ENCODE measurements at regions not wholly inside any gene's neighbourhood (a gene's known extent, or its start where the extent isn't known, plus 50 kb on each side); places are given as distances from the start of the nearest gene placed in this dataset.

DNA sequence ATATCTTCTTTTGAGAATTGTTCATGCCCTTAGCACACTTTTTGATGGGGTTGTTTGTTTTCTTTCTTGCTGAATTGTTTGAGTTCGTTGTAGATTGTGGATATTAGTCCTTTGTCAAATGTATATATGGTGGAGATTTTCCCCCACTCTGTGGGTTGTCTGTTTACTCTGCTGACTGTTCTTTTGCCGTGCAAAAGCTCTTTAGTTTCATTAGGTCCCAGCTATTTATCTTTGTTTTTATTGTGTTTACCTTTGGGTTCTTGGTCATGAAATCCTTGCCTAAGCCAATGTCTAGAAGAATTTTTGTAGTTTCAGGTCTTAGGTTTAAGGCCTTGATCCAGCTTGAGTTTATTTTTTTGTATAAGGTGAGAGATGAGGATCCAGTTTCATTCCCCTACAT is 1372.6 kb upstream of the TENM3 start:
- no peak overlapping the region for H3K56ac ChIP-seq (ENCODE audit: extremely low read depth, insufficient read depth, low read length)
- no peak overlapping the region for H2AFZ ChIP-seq (replicated peaks; ENCODE audit: low read length, poor library complexity)
- POLR2A ChIA-PET (ENCODE audit: unreplicated experiment): no interaction called here
- H3K27ac ChIP-seq (ENCODE audit: insufficient read depth, low read length): no peak overlapping the region
- no peak overlapping the region for H3K18ac ChIP-seq (ENCODE audit: low read depth, low read length)
- no peak overlapping the region for H4K5ac ChIP-seq (ENCODE audit: low read depth, low read length)
- H3K79me1 ChIP-seq (ENCODE audit: low read depth in 1 of 2, low read length in 2 of 2): no peaks in the 10 kb centered on the region
- H3K4me1 ChIP-seq (ENCODE audit: control insufficient read depth, insufficient read depth, low read length): no peaks in the 10 kb centered on the region
- TF ChIP-seq BHLHE40 (IDR thresholded peaks at IDR 0.05; ENCODE audit: low read depth, low read length): no peak
- TF ChIP-seq FOS (IDR thresholded peaks at IDR 0.05; ENCODE audit: low read depth, low read length): no peak
- TF ChIP-seq SMC3 (IDR thresholded peaks at IDR 0.05; ENCODE audit: low read depth, low read length): no peak
- no peak overlapping the region for H2BK20ac ChIP-seq (ENCODE audit: low read depth, low read length)
- dilution Hi-C loops (cut with HindIII; ENCODE audit: low sequenced_read_pairs, unreplicated experiment) (no loop called here), in situ Hi-C loops (cut with MboI; ENCODE audit: low sequenced_read_pairs) (no loop called here), intact Hi-C loops (cut with micrococcal nuclease) (no loop called here)
- H2AK9ac ChIP-seq (replicated peaks; ENCODE audit: low read depth, low read length, poor library complexity): no peak overlapping the region
- CTCF ChIA-PET: no interaction called here
- H3K36me3 ChIP-seq (ENCODE audit: control insufficient read depth, insufficient read depth, low read length): no peaks in the 10 kb centered on the region
- H3K4me3 ChIP-seq (ENCODE audit: insufficient read depth, low read depth, low read length): no peak overlapping the region
- no peak overlapping the region for H4K8ac ChIP-seq (ENCODE audit: low read depth in 2 of 2, low read length in 2 of 2)
- H2AK5ac ChIP-seq (ENCODE audit: low read depth, low read length): no peak overlapping the region
- no peaks in the 10 kb centered on the region for H3K9me1 ChIP-seq (ENCODE audit: insufficient read depth, low read length)
- no TSS peak for BruUV-seq (replicated peaks)
- no peak overlapping the region for H2BK15ac ChIP-seq (ENCODE audit: low read depth, low read length)
- no peak overlapping the region for H4K91ac ChIP-seq (ENCODE audit: insufficient read depth, low read depth, low read length)
- H3K4me2 ChIP-seq (ENCODE audit: low read depth, low read length): no peak overlapping the region
- no peak for ATAC-seq (ENCODE audit: low read depth)
- no peak overlapping the region for H3K23ac ChIP-seq (ENCODE audit: low read depth, low read length)
- no peak overlapping the region for H3K4ac ChIP-seq (ENCODE audit: low read depth, low read length)
- H4K20me1 ChIP-seq (ENCODE audit: insufficient read depth, low read length): no peaks in the 10 kb centered on the region
- WGBS, 2 experiments (ENCODE audit: extremely low coverage in 2 of 2, insufficient read length in 1 of 2): no CpG with 5 or more reads among the region's 2 CpGs
- no peak overlapping the region for H3K14ac ChIP-seq (replicated peaks; ENCODE audit: low read depth, low read length)
- no peak overlapping the region for H2BK120ac ChIP-seq (ENCODE audit: low read depth, low read length)
- no peak for DNase-seq
- no peaks in the 10 kb centered on the region for H3K27me3 ChIP-seq (ENCODE audit: control insufficient read depth, insufficient read depth, low read length)
- H3K9ac ChIP-seq (ENCODE audit: low read depth, low read length): no peak overlapping the region
- H2BK5ac ChIP-seq (ENCODE audit: low read depth, low read length, poor library complexity, severe bottlenecking): no peak overlapping the region
- H3K9me3 ChIP-seq (ENCODE audit: control insufficient read depth, insufficient read depth, low read length): peaks cover 8% of the 10 kb centered on the region; the same call in 1 of the 2 replicates

Measured in IMR-90 (cell line).